GM19397 (cell line): ENCODE measurements at regions not wholly inside any gene's neighbourhood (a gene's known extent, or its start where the extent isn't known, plus 50 kb on each side); places are given as distances from the start of the nearest gene placed in this dataset.
"Not testable (repeated sequence)": the region's sequence is repeated elsewhere in the genome, so short reads cannot be mapped to it uniquely, and the experiment has no call there.

ENCODE experiments used
- ATAC-seq: cut with Tn5 transposase; IDR thresholded peaks from one replicate; pipeline ENCODE4 v1.9.1; 2021; ENCODE audit warnings: mild to moderate bottlenecking, moderate library complexity; ENCODE audit not compliant: unreplicated experiment

- not testable (repeated sequence) for ATAC-seq
These were observed 436.7 kb upstream of the CHRM2 start for GRCh38 chr7:136431736-136432135.

- ATAC-seq: no peak
These were observed 444.4 kb upstream of the CHRM2 start for GRCh38 chr7:136424058-136424457.

GRCh38 chr7:136419740-136420139 lies 442.6 kb upstream of the MTPN start:
- ATAC-seq: not testable (repeated sequence)

- ATAC-seq: no peak
These were observed 435.8 kb upstream of the MTPN start for GRCh38 chr7:136412952-136413351.

GRCh38 chr7:136405931-136406777 lies 429.0 kb upstream of the MTPN start:
- peak; percentile 95 for ATAC-seq

GRCh38 chr7:136403591-136403990 lies 426.4 kb upstream of the MTPN start:
- no peak for ATAC-seq

- ATAC-seq: no peak
These were observed 423.7 kb upstream of the MTPN start for GRCh38 chr7:136400877-136401276.

- no peak for ATAC-seq
These were observed 422.2 kb upstream of the MTPN start for GRCh38 chr7:136399385-136399784.

GRCh38 chr7:136392856-136393255 lies 415.7 kb upstream of the MTPN start:
- no peak for ATAC-seq

- no peak for ATAC-seq
These were observed 414.2 kb upstream of the MTPN start for GRCh38 chr7:136391371-136391770.

- no peak for ATAC-seq
These were observed 412.8 kb upstream of the MTPN start for GRCh38 chr7:136389933-136390332.

GRCh38 chr7:136386876-136387275 lies 409.7 kb upstream of the MTPN start:
- no peak for ATAC-seq

- ATAC-seq: not testable (repeated sequence)
These were observed 394.2 kb upstream of the MTPN start for GRCh38 chr7:136371409-136371808.

GRCh38 chr7:136370137-136370536 lies 393.0 kb upstream of the MTPN start:
- ATAC-seq: no peak

- no peak for ATAC-seq
These were observed 392.1 kb upstream of the MTPN start for GRCh38 chr7:136369225-136369624.

GRCh38 chr7:136359333-136359903 lies 382.3 kb upstream of the MTPN start:
- ATAC-seq: peak; percentile 95

- peak; percentile 54 for ATAC-seq
These were observed 376.1 kb upstream of the MTPN start for GRCh38 chr7:136353287-136353686.

GRCh38 chr7:136348542-136349192 lies 371.5 kb upstream of the MTPN start:
- no peak for ATAC-seq

- no peak for ATAC-seq
These were observed 371.0 kb upstream of the MTPN start for GRCh38 chr7:136348142-136348541.

GRCh38 chr7:136347488-136347887 lies 370.3 kb upstream of the MTPN start:
- no peak for ATAC-seq

GRCh38 chr7:136342251-136342650 lies 365.1 kb upstream of the MTPN start:
- ATAC-seq: no peak

GRCh38 chr7:136339464-136339863 lies 362.3 kb upstream of the MTPN start:
- ATAC-seq: no peak
